ENCODE measurements at regions not wholly inside any gene's neighbourhood (a gene's known extent, or its start where the extent isn't known, plus 50 kb on each side); places are given as distances from the start of the nearest gene placed in this dataset.

DNA sequence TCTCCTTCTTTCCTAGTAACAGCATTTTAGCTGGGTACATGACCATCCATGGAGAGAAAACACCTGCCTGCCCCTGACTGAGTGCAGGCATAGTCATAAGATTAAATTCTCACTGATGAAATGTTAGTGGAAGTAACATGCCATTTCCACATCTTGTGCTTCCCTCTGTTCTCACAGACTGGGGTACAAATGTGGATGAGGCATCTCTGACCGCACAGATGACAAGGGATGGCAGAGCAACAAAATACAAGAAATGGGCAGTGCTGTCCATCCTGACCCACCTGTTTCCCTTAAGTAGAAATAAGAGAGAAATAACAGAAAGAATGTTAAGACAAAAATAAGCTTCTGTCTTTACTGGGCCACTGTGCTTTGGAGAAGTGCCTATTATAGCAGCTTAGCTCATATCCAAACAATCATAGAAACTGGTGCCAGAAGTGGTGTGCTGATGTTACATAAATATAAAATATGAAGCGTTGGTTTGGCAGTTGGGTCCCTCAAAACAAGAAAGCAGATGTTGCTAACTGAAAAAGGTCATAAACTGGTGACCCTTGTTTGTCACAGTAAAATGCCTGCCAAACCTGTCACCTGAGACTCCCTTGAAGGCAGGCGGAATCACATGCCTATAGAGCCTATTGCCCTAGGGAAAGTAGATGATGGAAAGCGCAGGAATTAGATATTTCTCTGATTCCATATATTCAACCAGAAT, 72.4 kb upstream of the CCDC150 start:
- TF ChIP-seq, protein P1, sequence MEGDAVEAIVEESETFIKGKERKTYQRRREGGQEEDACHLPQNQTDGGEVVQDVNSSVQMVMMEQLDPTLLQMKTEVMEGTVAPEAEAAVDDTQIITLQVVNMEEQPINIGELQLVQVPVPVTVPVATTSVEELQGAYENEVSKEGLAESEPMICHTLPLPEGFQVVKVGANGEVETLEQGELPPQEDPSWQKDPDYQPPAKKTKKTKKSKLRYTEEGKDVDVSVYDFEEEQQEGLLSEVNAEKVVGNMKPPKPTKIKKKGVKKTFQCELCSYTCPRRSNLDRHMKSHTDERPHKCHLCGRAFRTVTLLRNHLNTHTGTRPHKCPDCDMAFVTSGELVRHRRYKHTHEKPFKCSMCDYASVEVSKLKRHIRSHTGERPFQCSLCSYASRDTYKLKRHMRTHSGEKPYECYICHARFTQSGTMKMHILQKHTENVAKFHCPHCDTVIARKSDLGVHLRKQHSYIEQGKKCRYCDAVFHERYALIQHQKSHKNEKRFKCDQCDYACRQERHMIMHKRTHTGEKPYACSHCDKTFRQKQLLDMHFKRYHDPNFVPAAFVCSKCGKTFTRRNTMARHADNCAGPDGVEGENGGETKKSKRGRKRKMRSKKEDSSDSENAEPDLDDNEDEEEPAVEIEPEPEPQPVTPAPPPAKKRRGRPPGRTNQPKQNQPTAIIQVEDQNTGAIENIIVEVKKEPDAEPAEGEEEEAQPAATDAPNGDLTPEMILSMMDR (IDR thresholded peaks at IDR 0.05; ENCODE audit: extremely low read depth in 1 of 2, insufficient read depth in 1 of 2, low read depth in 1 of 2, low read length in 2 of 2) = no peak
- TF ChIP-seq EZH2 (IDR thresholded peaks at IDR 0.05; ENCODE audit: borderline replicate concordance, low read depth, low read length, severe bottlenecking) = no peak
- TF ChIP-seq, protein P2, sequence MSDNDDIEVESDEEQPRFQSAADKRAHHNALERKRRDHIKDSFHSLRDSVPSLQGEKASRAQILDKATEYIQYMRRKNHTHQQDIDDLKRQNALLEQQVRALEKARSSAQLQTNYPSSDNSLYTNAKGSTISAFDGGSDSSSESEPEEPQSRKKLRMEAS (IDR thresholded peaks at IDR 0.05; ENCODE audit: insufficient read depth, insufficient read length) = no peak
- no peak for TF ChIP-seq MYC (IDR thresholded peaks at IDR 0.05; ENCODE audit: low read depth, low read length)
- no peak for TF ChIP-seq POLR2AphosphoS5 (IDR thresholded peaks at IDR 0.05; ENCODE audit: insufficient read depth, low read depth, low read length)
- no peak for TF ChIP-seq POLR2A (IDR thresholded peaks at IDR 0.05; ENCODE audit: low read depth, low read length)

Data from endothelial cell of umbilical vein (primary cell).